Eye (tissue), 1 donor: ENCODE measurements at regions not wholly inside any gene's neighbourhood (a gene's known extent, or its start where the extent isn't known, plus 50 kb on each side); places are given as distances from the start of the nearest gene placed in this dataset.

Source experiments
- DNase-seq: peaks from one replicate; pipeline ENCODE4 v3.0.0-alpha.2; 2015

DNA sequence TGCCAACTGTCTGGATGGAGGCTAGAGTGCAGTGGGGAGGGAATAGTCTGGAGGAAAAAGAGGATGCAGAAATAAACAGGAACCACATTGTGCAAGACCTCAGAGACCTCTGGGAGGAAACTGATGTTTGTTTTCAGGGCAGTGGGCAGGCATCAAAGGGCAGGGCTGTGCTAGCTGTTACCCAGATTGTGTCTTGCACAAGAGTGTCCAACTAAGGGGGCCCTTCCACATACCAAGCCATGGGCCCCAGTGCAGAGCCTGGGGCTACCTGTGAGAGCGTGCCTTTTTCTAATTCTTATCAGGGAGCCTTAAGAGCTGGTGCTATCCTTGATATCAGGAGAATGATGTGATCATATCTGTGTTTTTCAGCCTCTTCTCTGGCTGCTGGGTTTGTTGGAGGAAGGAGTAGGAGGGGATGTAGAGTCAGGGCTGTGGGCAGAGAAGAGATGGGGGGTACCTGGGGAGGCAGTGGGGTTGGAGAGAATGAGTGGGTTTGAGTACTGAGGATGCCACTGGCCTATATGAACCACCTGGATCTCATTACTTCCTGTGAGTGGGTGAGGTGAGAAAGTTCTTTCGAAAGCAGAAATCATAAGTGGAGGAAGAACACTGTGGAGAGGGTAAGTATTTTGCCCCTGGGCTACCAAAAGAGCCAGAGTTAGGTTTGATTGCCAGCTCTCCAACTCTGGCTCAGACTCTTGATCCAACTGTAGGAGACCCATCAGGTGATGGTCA lies 259.2 kb upstream of the CRY1 start:
- DNase-seq = no peak

GRCh38 chr12:107353312-107353711 lies 260.0 kb upstream of the CRY1 start:
- DNase-seq = no peak

DNA sequence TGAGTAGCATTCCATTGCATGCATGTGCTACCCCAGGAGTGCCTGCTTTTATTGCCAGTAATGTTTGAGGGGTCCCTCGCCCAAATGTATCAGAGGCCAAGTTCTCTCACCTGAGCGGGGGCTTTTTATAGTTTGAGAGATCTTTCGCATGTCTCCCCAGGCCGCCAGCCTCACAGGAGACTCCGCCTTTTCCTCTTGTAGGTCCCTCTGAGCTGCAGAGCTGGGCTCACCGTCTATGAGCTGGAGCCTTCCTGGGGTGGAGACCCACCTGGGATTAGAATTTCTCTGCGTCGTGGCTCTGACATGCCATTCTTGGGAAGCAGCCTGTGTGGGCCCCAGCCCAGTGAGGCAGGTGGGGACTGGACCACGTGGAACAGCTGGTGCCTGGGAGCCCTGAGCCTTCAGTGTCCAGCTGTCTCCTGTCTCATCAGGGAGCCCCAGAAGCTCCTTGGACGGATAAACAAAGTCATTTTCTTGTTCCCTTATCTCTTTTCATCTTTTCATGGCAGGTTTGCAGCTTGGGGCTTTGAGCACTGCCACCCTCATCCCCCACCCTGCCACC lies 261.7 kb upstream of the CRY1 start:
- no peak for DNase-seq

GRCh38 chr12:107355612-107356011 lies 262.3 kb upstream of the CRY1 start:
- no peak for DNase-seq

- no peak for DNase-seq
These were observed 263.1 kb upstream of the CRY1 start for GRCh38 chr12:107356266-107356936.

DNA sequence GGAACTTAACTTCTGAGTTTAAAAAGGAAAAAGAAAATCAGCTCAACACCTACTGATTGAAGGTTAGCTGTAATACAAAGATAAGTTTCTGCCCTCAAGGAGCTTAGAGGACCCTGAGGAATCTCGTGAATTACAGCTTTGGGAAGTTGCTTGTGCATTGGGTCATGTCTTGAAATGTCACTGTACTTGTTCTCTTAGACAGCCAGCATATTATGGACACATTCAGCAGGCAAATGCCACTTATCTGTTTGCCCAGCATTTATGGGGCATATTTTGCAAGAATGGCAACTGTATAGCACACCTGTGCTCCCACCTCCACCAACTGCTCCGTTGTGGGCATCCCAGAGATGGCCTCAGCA lies 263.6 kb upstream of the CRY1 start:
- DNase-seq = no peak

DNA sequence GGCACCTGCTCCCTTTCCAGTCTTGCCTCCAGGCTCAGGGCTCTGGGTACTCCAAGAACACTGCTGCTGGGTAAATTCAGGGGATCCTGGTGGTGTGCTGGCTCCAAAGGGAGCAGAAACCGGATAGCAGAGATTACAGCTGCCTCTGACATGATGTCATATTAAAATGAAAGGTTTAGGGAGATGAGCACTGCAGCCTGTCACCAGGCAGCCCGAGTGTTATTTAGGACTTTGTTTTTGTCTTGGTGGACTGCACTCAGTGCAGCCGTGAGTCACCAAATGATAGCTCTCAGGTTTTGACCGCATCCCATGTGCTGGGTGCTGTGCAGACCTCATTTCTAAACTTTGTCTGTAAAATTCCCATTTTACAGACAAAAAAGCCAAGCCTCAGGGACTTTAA lies 266.0 kb upstream of the CRY1 start:
- no peak for DNase-seq

GRCh38 chr12:107360033-107360432 lies 266.7 kb upstream of the CRY1 start:
- no peak for DNase-seq

- no peak for DNase-seq
These were observed 267.1 kb upstream of the CRY1 start for GRCh38 chr12:107360482-107360881.

GRCh38 chr12:107361970-107362369 lies 268.6 kb upstream of the CRY1 start:
- no peak for DNase-seq

DNA sequence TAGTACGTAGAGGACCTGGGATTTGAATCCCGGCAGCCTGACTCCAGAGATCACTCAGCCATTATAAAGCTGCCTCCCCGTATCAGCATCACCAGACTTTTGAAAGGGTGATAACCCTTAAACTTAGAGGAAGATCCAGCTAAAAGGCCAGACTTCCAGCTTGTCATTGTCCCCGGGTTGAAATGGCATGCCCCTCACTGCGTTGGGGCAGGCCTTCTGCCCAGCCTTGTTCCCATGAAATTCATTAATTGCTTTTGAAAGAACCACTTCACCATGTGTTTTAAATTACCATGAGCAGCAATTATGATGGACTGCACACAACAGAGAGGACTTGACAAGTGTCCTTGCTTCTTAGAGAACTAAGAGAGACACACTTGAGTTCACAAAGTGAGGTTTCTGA lies 269.6 kb upstream of the CRY1 start:
- DNase-seq = peak; percentile 88

GRCh38 chr12:107364875-107365518 lies 271.6 kb upstream of the CRY1 start:
- DNase-seq = no peak

GRCh38 chr12:107365703-107366102 lies 272.4 kb upstream of the CRY1 start:
- no peak for DNase-seq

- DNase-seq = no peak
These were observed 273.0 kb upstream of the CRY1 start for GRCh38 chr12:107366322-107366721.

GRCh38 chr12:107368586-107368985 lies 275.2 kb upstream of the CRY1 start:
- DNase-seq = no peak

- no peak for DNase-seq
These were observed 275.7 kb upstream of the CRY1 start for GRCh38 chr12:107369006-107369405.

DNA sequence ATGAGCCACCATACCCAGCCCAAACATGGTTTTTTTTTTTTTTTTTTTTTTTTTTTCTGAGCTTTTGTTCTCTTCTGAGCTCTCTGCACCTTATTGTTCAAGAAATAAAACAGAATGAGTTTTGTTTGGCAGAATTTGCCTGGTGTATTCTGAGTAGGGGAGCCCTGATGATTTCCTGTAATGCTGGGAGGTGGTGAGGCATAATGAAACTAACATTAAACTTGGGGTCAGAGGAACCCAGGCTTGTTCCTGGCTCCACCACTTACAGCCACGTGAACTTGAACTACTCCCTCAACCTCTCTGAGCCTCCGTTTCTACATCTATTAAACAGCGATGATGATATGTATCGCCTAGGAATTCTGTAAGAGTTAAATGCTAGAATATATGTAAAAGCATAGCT lies 276.3 kb upstream of the CRY1 start:
- no peak for DNase-seq

- no peak for DNase-seq
These were observed 278.9 kb upstream of the CRY1 start for GRCh38 chr12:107372229-107372658.

GRCh38 chr12:107373238-107373809 lies 280.0 kb upstream of the CRY1 start:
- DNase-seq = no peak

DNA sequence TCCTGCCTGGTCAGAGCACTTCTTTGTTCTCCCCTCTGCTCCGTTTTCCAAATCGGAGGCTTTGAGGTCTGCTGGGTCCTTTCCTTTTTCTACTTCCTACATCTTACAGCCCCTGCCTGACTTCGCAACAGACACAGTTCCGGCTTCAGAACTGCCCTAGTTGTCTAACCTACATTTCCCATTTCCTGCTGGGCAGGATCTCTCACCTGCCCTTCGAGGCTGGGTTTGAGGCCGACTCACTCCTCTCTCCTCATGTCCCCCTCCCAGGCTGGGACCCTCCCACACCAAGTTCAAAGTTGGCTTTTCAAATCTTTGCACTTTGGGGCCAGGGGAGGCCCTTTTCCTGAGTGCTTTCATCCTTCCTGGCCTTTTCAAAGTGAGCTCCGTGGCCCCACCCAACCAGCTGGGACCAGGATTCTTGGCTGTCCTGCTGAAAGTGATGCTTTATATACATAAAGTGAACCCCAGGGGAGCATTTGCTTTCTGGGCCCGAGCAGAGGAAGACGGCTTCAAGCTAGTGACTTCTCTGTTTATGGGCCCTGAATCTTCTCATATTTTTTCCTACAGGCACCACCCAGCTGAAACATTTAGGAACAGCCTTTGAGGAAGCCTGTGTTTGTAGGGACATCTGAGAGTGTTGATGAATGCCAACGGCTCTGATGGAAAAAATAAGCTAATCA lies 281.0 kb upstream of the CRY1 start:
- DNase-seq = no peak

- no peak for DNase-seq
These were observed 281.9 kb upstream of the CRY1 start for GRCh38 chr12:107375231-107375630.

DNA sequence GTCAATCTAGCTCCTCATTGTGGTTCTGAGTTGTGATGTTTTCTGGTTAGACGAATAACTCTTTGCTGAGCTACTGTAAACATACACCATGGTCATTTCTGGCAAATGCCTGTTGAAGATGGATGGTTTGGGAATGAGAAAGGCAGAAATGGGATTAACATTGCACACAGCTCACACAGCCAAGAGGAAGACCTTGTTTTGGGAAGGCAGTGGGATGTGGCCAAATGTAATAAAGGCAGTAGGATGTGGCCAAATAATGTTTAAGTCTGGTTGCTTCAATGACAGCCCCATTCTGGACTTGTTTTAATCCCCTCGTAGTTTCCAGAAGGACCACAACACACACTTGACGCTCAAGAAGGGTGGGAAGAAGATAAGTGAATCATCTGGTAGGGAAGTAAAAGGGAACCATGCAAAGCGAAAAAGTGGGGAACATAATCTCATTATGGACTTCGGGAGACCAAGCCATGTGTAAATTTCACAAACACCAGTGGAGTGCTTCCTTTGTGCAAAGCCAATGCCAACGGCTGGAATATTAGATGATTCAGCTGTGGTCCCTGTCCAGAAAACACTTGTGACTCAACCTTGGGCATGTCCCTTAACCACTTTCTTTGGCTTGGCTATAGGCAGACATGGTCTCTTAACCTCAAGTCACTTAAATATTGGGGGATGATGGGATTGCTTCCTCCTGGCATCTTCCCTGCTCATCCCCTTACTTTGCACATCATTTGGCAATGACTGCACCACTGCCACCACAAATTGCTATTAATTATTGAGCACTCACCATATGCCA lies 284.4 kb upstream of the CRY1 start:
- no peak for DNase-seq
